H1 (cell line): ENCODE measurements at regions not wholly inside any gene's neighbourhood (a gene's known extent, or its start where the extent isn't known, plus 50 kb on each side); places are given as distances from the start of the nearest gene placed in this dataset.

Experiments
- CTCF ChIA-PET: fragments of 300-600 bp; sonication (Branson Sonifier 250); formaldehyde crosslinking; loops from one replicate; lab custom pipeline; 2021; ENCODE audit not compliant: partially characterized antibody; lab: Charles Lee
- POLR2A ChIA-PET: fragments of 300-600 bp; sonication (Branson Sonifier 250); formaldehyde crosslinking; loops from one replicate; lab custom pipeline; 2021; ENCODE audit warnings: inconsistent platforms; ENCODE audit not compliant: partially characterized antibody; lab: Charles Lee
- DNase-seq, 2 experiments: peaks; one replicate each; pipeline versions ENCODE4 v3.0.0 to v3.0.0-alpha.2; 2010 to 2022; ENCODE audit warnings: low spot score in 2 of 2, low read depth in 1 of 2, mixed read lengths in 1 of 2
- FAIRE-seq: peaks from 2 replicates; lab custom pipeline; 2011; peaks lifted over from hg19 to GRCh38; lab: Jason Lieb, UNC
- H2AFZ ChIP-seq: 2 replicates; pipeline ENCODE4 v1.8.1; 2012; ENCODE audit warnings: low read length, inconsistent platforms
- H2AK5ac ChIP-seq: 2 replicates; pipeline ENCODE4 v1.6.1; 2013; ENCODE audit warnings: low read depth, low read length
- H2BK120ac ChIP-seq: replicated peaks from 2 replicates; pipeline ENCODE3; 2013; ENCODE audit warnings: low read depth, low read length, inconsistent platforms
- H2BK12ac ChIP-seq: 2 replicates; pipeline ENCODE4 v1.6.1; 2013; ENCODE audit warnings: low read depth, low read length
- H2BK15ac ChIP-seq: 2 replicates; pipeline ENCODE4 v1.6.1; 2013; ENCODE audit warnings: low read length
- H2BK20ac ChIP-seq: 2 replicates; pipeline ENCODE4 v1.6.1; 2013; ENCODE audit warnings: low read length
- H2BK5ac ChIP-seq: 2 replicates; pipeline ENCODE4 v1.6.1; 2013; ENCODE audit warnings: low read depth, low read length
- H3K14ac ChIP-seq: 2 replicates; pipeline ENCODE4 v1.6.1; 2013; ENCODE audit warnings: inconsistent platforms; ENCODE audit not compliant: insufficient read length
- H3K18ac ChIP-seq: 2 replicates; pipeline ENCODE4 v1.6.1; 2013; ENCODE audit warnings: low read length; ENCODE audit errors: extremely low read depth
- H3K23ac ChIP-seq: 2 replicates; pipeline ENCODE4 v1.6.1; 2013; ENCODE audit warnings: inconsistent platforms; ENCODE audit not compliant: insufficient read length
- H3K23me2 ChIP-seq: 2 replicates; pipeline ENCODE4 v1.6.1; 2013; ENCODE audit warnings: low read depth, low read length
- H3K27ac ChIP-seq: 2 replicates; pipeline ENCODE4 v1.6.1; 2011; ENCODE audit warnings: low read depth, low read length, inconsistent platforms
- H3K27me3 ChIP-seq, 4 experiments: replicated peaks in 1 of 4; 1 replicate in 1 of 4; 2 replicates in 3 of 4; pipeline versions ENCODE4 v1.6.1 to v1.8.1; 2011 to 2013; ENCODE audit warnings: low read length in 3 of 4, mild to moderate bottlenecking in 3 of 4, inconsistent platforms in 2 of 4, mixed read lengths in 2 of 4, moderate library complexity in 1 of 4; ENCODE audit not compliant: control insufficient read depth in 3 of 4, insufficient read depth in 3 of 4; ENCODE audit errors: extremely low read depth in 1 of 4
- H3K36me3 ChIP-seq, 4 experiments: 2 replicates each; pipeline versions ENCODE4 v1.6.1 to v1.8.1; 2011 to 2013; ENCODE audit warnings: mild to moderate bottlenecking in 4 of 4, low read length in 3 of 4, moderate library complexity in 2 of 4, control low read depth in 1 of 4, inconsistent platforms in 1 of 4; ENCODE audit not compliant: insufficient read depth in 4 of 4, control insufficient read depth in 2 of 4
- H3K4ac ChIP-seq: replicated peaks from 2 replicates; pipeline ENCODE3; 2013; ENCODE audit warnings: low read length, low read depth, mixed read lengths, inconsistent platforms; ENCODE audit not compliant: insufficient read length
- H3K4me1 ChIP-seq, 4 experiments: replicated peaks in 1 of 4; 1 replicate in 1 of 4; 2 replicates in 3 of 4; pipeline versions ENCODE4 v1.6.1 to v1.8.1; 2011 to 2013; ENCODE audit warnings: low read length in 3 of 4, inconsistent platforms in 2 of 4, mixed read lengths in 1 of 4; ENCODE audit not compliant: insufficient read depth in 4 of 4, control insufficient read depth in 3 of 4
- H3K4me2 ChIP-seq, 2 experiments: 2 replicates each; pipeline versions ENCODE4 v1.6.1 to v1.8.1; 2011 to 2013; ENCODE audit warnings: low read depth in 2 of 2, low read length in 2 of 2, control low read depth in 1 of 2, inconsistent platforms in 1 of 2, mild to moderate bottlenecking in 1 of 2; ENCODE audit not compliant: insufficient read depth in 1 of 2
- H3K4me3 ChIP-seq, 4 experiments: fragments of 200-600, 300-600 bp in 1 of 4; sonication (generic), shearing (Covaris generic), sonication (Bioruptor Twin) in 1 of 4; 2 replicates each; pipeline versions ENCODE4 v1.5.1 to v1.8.1; 2011 to 2016; ENCODE audit warnings: low read length in 4 of 4, low read depth in 3 of 4, control low read depth in 2 of 4, inconsistent platforms in 2 of 4, mild to moderate bottlenecking in 2 of 4, mixed read lengths in 1 of 4, moderate library complexity in 1 of 4; ENCODE audit not compliant: insufficient read depth in 2 of 4; ENCODE audit errors: extremely low read depth in 1 of 4
- H3K56ac ChIP-seq: replicated peaks from 2 replicates; pipeline ENCODE3; 2013; ENCODE audit warnings: low read depth, mild to moderate bottlenecking, mixed read lengths, low read length, inconsistent platforms; ENCODE audit not compliant: insufficient read length
- H3K79me1 ChIP-seq: 2 replicates; pipeline ENCODE4 v1.6.1; 2013; ENCODE audit warnings: low read depth, low read length, control low read depth
- H3K79me2 ChIP-seq, 2 experiments: 2 replicates each; pipeline versions ENCODE4 v1.6.1 to v1.8.1; 2012 to 2013; ENCODE audit warnings: low read length in 2 of 2, mild to moderate bottlenecking in 2 of 2, inconsistent platforms in 1 of 2; ENCODE audit not compliant: insufficient read depth in 2 of 2, control insufficient read depth in 1 of 2
- H3K9ac ChIP-seq, 4 experiments: replicated peaks in 1 of 4; 1 replicate in 1 of 4; 2 replicates in 3 of 4; pipeline versions ENCODE4 v1.6.1 to v1.8.1; 2011 to 2013; ENCODE audit warnings: low read depth in 3 of 4, low read length in 3 of 4, control low read depth in 2 of 4, mild to moderate bottlenecking in 2 of 4, moderate library complexity in 2 of 4, inconsistent platforms in 1 of 4; ENCODE audit errors: extremely low read depth in 1 of 4
- H3K9me3 ChIP-seq, 2 experiments: 2 replicates each; pipeline versions ENCODE4 v1.6.1 to v1.8.1; 2012 to 2013; ENCODE audit warnings: mild to moderate bottlenecking in 2 of 2, moderate library complexity in 2 of 2, control low read depth in 1 of 2, inconsistent platforms in 1 of 2, low read depth in 1 of 2, low read length in 1 of 2, mixed read lengths in 1 of 2; ENCODE audit not compliant: insufficient read depth in 2 of 2
- H4K20me1 ChIP-seq, 2 experiments: replicated peaks in 1 of 2; 2 replicates each; pipeline versions ENCODE3 to v1.8.1; 2011 to 2013; ENCODE audit warnings: inconsistent platforms in 2 of 2, low read length in 2 of 2, mild to moderate bottlenecking in 1 of 2; ENCODE audit not compliant: insufficient read depth in 2 of 2, control insufficient read depth in 1 of 2
- H4K5ac ChIP-seq: 2 replicates; pipeline ENCODE4 v1.6.1; 2013; ENCODE audit warnings: low read length, low read depth, mixed read lengths, inconsistent platforms; ENCODE audit not compliant: insufficient read length
- H4K8ac ChIP-seq: 2 replicates; pipeline ENCODE4 v1.8.0; 2013; ENCODE audit warnings: mild to moderate bottlenecking, moderate library complexity, low read length, inconsistent platforms; ENCODE audit not compliant: insufficient read depth; ENCODE audit errors: extremely low read depth
- H4K91ac ChIP-seq: replicated peaks from 2 replicates; pipeline ENCODE3; 2013; ENCODE audit warnings: low read length, mixed read lengths, inconsistent platforms; ENCODE audit not compliant: insufficient read length
- EP300 ChIP-seq, 2 experiments: IDR thresholded peaks; 1 replicate in 1 of 2; 2 replicates in 1 of 2; pipeline ENCODE4 v1.6.1; 2011 to 2012; ENCODE audit warnings: low read depth in 2 of 2, low read length in 2 of 2, mild to moderate bottlenecking in 2 of 2, borderline replicate concordance in 1 of 2, inconsistent platforms in 1 of 2, moderate library complexity in 1 of 2
- MAFK ChIP-seq: IDR thresholded peaks from 2 replicates; pipeline ENCODE4 v1.6.1; 2012; ENCODE audit warnings: low read depth, mild to moderate bottlenecking, improper control_type of control experiment, low read length
- NANOG ChIP-seq: IDR thresholded peaks from 2 replicates; pipeline ENCODE4 v1.6.1; 2011; ENCODE audit warnings: low read length, low read depth, mild to moderate bottlenecking, inconsistent platforms; ENCODE audit not compliant: insufficient read depth, poor library complexity, severe bottlenecking
- TCF12 ChIP-seq: IDR thresholded peaks from 2 replicates; pipeline ENCODE4 v1.6.1; 2011; ENCODE audit warnings: low read depth, mild to moderate bottlenecking, low read length
- TEAD4 ChIP-seq: IDR thresholded peaks from 2 replicates; pipeline ENCODE4 v1.6.1; 2012; ENCODE audit warnings: low read depth, low read length, inconsistent platforms, mixed read lengths
- WGBS, 2 experiments: shearing (Covaris generic) in 1 of 2; methylation state at CpG; one replicate each; pipeline versions ENCODE4 v1.1.6 to v1.1.7; 2013 to 2015; ENCODE audit warnings: low lambda C conversion rate in 2 of 2, mixed read lengths in 2 of 2, inconsistent platforms in 1 of 2, low coverage in 1 of 2, missing lambda C conversion rate in 1 of 2; ENCODE audit not compliant: insufficient replicate concordance in 2 of 2, insufficient coverage in 1 of 2, insufficient read length in 1 of 2; ENCODE audit errors: extremely low coverage in 1 of 2, missing lambda C conversion rate in 1 of 2; 5-methylcytosine and 5-hydroxymethylcytosine counted together

GRCh38 chr9:94014920-94015319, 59.8 kb upstream of the BARX1 start:
- H3K23ac ChIP-seq = no peak overlapping the region
- H4K8ac ChIP-seq = no peak overlapping the region
- no peak overlapping the region for H3K4ac ChIP-seq
- FAIRE-seq (no peak), DNase-seq (no peak)
- H2AK5ac ChIP-seq = no peak overlapping the region
- H4K20me1 ChIP-seq = no peaks in the 10 kb centered on the region
- no peak overlapping the region for H4K5ac ChIP-seq
- no peak overlapping the region for H3K4me3 ChIP-seq
- H4K91ac ChIP-seq = no peak overlapping the region
- ChIA-PET POLR2A (interaction anchor here (1.0 to 1.7 kb wide), 2 partner anchors 164 to 198 kb away, joined by 3 to 5 read pairs; no protein-coding TSS in a partner anchor), CTCF (interaction anchor here (0.7 to 8.0 kb wide), 32 partner anchors 12 to 333 kb away, joined by 3 to 156 read pairs (median 6); partner anchors contain the start of gene PTPDC1)
- no peaks in the 10 kb centered on the region for H3K36me3 ChIP-seq
- no peak overlapping the region for H3K9ac ChIP-seq
- H2AFZ ChIP-seq = no peak overlapping the region
- no peaks in the 10 kb centered on the region for H3K4me1 ChIP-seq
- no peaks in the 10 kb centered on the region for H3K9me3 ChIP-seq
- no peak overlapping the region for H2BK120ac ChIP-seq
- 80% methylated on average over 4 of the region's 4 CpGs; no CpG with 5 or more reads in 1 of the 2 experiments for WGBS, 2 experiments
- TF ChIP-seq EP300 (IDR thresholded peaks at IDR 0.05; ENCODE audit: borderline replicate concordance in 1 of 2, low read depth in 2 of 2, low read length in 2 of 2) (no peak), NANOG (no peak), TEAD4 (no peak), MAFK (no peak), TCF12 (no peak)
- no peaks in the 10 kb centered on the region for H3K79me2 ChIP-seq
- no peak overlapping the region for H2BK15ac ChIP-seq
- no peak overlapping the region for H3K56ac ChIP-seq
- no peak overlapping the region for H3K18ac ChIP-seq
- no peaks in the 10 kb centered on the region for H3K23me2 ChIP-seq
- H2BK20ac ChIP-seq = no peak overlapping the region
- no peaks in the 10 kb centered on the region for H3K27me3 ChIP-seq
- H2BK12ac ChIP-seq = no peak overlapping the region
- H3K27ac ChIP-seq = no peak overlapping the region
- no peaks in the 10 kb centered on the region for H3K79me1 ChIP-seq
- H3K14ac ChIP-seq = no peak overlapping the region
- H3K4me2 ChIP-seq = no peak overlapping the region
- no peak overlapping the region for H2BK5ac ChIP-seq
